Endometrium (tissue), 2 donors: ENCODE measurements at regions not wholly inside any gene's neighbourhood (a gene's known extent, or its start where the extent isn't known, plus 50 kb on each side); places are given as distances from the start of the nearest gene placed in this dataset.
"Not testable (repeated sequence)": the region's sequence is repeated elsewhere in the genome, so short reads cannot be mapped to it uniquely, and the experiment has no call there.

Experiments used
- FAIRE-seq: peaks from 2 replicates; lab custom pipeline; 2012; peaks lifted over from hg19 to GRCh38; lab: Jason Lieb, UNC
- donor health status: control.
- donor health status: control.

DNA sequence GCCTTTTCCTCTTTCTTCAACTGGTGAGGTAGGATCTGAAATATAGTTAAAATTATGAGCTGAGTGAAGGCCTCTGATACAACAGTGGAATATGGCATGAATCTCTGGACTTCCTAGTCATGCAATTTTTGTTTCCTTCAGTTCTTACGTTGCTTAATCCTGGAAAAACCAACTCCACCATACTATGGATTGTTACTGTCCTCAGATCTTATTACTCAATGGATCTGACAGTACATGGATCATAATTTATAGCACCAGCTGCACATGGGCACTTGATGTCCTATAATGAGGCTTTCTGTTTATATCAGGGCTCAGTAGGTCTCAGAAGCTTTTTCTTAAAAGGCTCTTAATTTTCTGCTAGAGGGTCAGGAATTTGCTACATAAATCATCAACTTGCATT lies 1341.0 kb upstream of the EYS start:
- no peak for FAIRE-seq

DNA sequence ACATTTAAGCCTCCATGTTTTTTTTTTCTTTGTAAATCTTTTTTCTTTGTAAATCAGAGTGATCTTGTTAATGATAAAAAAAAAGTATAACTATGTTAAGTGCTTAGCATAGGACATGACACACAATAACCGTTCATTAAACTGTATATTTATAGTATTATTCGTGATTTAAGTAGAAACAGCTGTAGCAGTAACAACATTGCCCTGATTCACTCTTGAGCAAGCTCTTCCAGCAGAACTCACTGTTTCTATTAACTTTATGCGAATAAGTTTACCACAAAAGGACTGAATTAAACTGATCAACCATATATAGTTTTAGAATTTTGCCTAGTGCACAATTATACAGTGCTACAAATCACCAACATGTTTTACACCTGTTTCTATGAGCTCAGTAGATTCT lies 1338.0 kb upstream of the EYS start:
- peak; percentile 65 for FAIRE-seq

DNA sequence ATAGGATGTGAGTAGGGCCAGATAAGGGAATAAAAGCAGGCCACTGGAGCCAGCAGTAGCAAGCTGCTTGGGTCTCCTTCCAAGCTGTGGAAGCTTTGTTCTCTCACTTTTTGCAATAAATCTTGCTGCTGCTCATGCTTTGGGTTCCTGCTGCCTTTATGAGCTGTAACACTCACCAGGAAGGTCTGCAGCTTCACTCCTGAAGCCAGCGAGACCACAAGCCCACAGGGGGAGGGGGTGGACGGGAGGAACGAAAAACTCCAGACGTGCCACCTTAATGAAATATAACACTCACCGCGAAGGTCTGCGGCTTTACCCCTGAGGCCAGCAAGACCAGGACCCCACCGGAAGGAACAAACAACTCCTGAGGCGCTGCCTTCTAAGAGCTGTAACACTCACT lies 1324.4 kb upstream of the EYS start:
- no peak for FAIRE-seq

DNA sequence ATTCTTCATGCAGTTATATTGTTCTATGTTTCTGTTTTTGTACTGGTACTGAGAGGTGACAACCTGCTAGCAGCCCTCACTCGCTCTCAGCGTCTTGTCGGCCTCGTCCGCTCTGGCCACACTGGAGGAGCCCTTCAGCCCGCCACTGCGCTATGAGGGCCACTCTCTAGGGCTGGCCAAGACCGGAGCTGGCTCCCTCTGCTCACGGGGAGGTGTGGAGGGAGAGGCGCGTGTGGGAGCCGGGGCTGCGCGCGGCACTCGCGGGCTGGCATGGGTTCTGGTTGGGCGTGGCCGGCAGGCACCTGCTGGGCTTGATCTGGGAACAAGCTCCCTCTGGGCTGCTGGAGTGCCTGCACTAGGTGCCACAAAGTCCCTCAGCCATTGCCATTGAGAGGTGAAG lies 1323.8 kb upstream of the EYS start:
- no peak for FAIRE-seq

DNA sequence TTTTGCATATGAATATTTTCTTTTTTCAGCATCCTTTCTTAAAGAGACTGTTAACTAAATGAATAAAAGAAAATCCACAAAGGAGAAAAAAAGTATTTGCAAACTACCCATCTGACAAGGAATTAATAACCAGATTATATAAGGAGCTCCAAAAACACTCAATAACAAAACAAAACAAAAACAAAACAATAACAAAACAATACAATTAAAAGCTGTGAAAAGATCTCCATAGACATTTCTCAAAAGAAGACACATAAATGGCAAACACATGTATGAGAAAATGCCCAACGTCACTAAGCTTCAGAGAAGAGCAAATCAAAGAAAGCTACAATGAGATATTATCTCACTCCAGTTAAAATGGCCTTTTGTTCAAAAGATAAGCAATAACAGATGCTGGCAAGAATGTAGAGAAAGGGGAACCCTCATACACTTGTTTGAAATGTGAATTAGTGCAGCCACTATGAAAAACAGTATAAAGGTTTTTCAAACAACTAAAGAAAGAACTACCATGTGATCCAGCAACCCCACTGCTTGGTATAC lies 1310.0 kb upstream of the EYS start:
- peak; percentile 88 for FAIRE-seq

DNA sequence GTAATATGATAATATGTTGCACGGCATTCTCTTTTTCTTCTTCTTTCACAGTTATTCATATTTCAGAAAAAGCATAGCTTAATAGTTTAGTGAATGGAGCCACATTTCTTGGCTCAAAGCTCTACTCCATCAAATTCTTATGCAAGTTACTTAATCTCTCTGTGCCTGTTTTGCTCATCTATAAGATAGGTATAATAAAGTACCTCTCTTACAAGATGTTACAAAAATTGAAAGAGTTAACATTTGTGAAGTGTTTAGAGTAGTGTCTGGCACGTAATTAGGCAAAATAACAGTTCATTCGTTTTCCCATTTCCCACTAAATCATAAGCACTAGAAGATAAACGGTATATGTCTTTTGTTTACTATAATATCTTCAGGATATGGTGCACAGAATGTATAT lies 1304.4 kb upstream of the EYS start:
- no peak for FAIRE-seq

DNA sequence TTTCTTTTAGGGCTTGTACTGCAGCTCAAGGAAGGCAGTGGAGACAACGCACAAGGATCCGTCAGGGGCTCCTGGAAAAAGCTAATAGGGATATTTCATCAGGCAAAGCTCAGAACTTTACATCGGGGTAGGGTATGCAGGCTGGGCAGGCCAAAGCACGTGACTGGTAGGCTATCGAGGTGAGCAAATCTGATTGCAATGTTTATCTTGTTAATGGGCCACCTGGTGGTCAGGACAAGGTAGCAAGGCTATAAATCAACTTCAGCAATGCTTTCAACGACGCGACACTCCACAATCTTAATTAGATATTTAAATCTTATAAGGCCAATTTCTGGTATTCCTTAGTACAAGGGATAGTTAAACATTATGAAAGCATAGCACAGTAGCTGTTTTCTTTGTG lies 1302.8 kb upstream of the EYS start:
- FAIRE-seq: no peak

DNA sequence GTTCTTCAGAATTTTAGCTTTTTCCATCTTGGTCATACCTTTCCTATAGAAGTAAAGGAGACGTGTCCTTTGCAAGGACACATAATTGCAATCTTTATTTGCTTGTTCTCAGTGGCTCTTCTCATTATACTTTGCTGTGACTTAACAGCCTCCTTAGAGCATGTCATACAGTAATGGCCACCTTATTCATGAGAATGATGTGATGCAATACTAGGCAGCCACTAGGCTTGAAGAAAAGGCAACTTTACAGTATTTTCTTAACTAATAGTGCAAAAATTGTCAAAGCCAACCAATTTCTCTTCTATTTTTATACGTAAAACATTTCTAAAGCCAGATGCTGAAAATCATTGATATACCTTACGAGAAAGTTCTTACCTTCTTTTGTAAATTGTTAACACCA lies 1296.8 kb upstream of the EYS start:
- FAIRE-seq: no peak

DNA sequence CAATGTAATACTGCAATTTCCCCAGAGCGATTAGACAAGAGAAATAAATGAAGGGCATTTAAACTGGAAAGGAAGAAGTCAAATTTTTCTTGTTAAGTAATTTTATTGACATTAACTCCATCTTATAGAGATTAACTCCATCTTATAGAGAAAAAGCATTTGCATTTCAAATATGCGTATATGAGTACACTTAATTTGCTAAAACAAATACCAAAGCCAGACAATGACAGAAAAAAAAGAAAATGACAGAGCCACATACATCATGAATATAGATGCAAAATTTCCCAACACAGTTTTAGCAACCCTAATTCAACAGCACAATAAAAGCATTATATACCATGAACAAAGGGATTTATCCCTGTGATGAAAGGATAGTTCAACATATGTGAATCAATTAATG lies 1293.1 kb upstream of the EYS start:
- no peak for FAIRE-seq

DNA sequence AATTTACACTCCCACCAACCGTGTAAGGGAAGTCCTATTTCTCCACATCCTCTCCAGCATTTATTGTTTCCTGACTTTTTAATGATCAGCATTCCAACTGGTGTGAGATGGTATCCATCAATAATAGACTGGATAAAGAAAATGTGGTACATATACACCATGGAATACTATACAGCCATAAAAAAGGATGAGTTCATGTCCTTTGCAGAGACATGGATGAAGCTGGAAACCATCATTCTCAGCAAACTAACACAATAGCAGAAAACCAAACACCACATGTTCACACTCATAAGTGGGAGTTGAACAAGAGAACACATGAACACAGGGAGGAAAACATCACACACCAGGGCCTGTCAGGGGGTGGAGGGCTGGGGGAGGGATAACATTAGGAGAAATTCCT lies 1290.6 kb upstream of the EYS start:
- not testable (repeated sequence) for FAIRE-seq

DNA sequence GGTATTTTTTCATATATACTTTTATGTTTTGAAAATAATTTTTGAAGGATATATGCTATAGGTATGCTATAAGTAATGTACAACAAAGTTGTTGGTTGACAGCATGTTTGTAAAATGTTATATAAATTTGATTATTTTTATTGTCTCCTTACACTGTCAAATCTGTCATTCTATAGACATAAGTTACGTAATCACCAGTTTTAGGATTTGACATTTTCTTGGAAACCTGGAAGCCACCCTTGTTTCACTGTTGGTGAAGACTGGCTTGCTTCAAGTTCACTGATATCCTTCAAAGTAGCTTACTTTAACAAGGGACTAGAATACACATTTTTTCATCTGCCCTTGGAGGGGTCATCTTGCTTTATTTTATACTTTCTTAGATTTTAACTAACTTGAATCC lies 1288.6 kb upstream of the EYS start:
- no peak for FAIRE-seq

DNA sequence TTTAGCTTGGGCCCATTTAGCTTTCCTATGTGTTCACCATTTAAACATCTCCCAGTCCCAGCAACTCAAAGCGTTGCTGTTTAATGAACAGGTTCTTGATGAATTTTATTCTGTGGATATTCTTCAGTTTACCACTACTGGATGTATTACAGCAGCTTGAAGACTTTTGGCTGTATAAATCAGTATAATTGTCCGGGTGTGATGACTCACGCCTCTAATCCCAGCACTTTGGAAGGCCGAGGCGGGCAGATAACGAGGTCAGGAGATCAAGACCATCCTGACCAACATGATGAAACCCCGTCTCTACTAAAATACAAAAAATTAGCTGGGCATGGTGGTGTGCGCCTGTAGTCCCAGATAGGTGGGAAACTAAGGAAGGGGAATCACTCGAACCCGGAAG lies 1286.7 kb upstream of the EYS start:
- not testable (repeated sequence) for FAIRE-seq

DNA sequence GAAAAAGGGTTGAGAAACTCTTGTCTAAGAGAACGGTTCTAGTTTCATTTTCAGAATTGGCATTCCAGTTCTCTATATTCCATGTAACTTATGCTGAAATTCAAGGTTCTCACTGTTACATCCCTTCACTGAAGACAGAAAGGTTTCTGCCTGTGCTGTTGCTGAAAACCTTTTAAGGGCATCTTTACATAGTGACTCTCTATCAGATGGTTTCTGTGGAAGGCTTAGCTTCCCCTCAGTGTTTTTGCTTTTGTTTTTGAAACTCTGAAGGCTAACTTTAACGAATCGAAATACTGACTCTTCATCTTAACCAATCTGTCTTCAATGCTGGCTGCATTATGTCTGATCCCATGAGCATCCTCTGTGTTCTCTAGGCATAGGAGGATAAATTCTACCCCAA lies 1286.2 kb upstream of the EYS start:
- FAIRE-seq: no peak

DNA sequence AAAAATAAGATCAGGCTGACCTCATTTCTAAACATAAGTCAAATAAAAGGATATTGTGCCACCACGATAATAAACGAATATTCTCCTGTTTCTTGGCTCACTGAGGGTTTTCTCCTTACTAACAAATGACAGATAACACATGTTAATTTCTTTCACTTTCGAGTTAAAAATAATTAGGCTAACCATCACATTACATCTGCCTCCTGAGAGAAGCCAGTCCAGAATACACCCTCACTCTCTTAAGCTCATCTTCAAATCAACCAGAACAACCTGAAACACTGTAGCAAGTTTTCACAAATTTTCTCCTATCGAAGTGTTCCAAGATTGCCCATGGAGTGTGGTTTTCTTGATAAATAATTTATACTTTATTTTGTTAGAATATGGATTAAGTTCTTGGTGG lies 1285.6 kb upstream of the EYS start:
- FAIRE-seq: peak; percentile 74

DNA sequence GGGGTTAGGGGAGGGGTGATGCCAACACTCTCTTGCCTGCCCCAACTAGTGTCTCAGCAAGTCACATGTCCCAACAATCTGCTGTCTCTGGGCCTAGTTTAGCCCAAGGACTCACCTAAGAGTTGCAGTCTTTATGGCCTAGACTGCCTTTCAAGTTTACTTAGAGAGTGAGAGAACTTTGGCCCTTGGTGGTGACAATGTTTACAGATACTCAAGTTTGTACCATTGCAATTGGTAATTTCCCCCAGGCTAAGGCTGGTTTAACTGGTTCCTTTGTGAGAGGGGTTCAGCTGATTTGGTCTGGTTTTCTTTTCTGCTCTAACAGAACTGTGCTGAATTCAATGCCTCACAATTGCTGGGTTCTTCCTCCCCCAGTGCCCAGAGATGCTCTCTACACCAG lies 1279.9 kb upstream of the EYS start:
- FAIRE-seq: no peak

DNA sequence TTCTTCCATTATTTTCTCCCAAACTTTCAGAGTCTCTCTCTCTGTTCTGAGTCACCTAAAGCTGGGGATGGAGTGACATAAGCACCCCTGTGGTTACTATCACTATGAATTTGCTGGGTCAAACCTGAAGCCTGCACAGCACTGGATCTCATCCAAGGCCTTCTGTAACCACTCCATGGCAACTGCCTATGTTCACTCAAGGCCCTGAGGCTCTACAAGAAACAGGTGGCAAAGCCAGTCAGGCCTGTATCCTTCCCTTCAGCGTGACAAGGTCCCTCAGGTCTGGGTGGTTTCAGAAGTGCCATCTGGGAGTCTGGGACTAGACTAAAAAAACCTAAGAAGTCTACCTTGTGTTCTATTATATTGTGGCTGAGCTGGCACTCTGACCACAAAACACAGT lies 1278.8 kb upstream of the EYS start:
- FAIRE-seq: no peak

DNA sequence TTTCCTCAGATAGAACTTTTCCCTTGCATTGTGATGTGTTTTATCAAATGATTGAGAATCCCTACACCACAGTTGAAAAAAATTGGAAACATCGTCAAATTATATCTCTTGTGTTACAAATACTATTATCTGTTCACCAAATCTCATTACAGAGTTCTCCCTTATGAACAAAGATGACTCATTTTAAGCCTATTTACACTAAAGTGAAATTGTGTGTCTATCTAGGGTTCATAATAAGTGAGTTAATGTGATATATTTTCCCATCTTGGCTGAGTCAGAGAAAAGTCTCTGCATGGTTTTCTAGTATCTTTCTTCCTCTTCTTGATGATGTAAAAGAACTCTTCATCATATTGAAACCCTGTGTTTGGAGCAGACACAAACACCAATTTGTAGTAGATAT lies 1263.3 kb upstream of the EYS start:
- FAIRE-seq: no peak

DNA sequence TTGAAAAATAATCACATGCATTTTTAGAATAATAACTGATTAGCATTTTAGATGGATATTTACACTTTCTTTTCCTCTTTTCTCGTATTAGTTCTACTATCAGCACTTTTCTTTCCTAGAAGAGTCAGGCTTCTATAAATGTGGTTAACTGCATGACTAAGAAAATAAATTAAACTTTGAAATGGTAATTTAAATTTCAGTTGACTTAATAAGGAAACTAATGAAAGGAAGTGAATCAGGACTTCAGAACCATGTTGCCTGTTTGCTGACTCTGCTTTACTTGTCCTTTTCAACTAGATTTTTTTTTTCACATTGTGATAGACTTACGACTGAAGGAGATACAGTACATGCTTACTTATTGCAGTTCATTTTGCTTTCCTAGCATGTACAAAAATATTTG lies 1258.2 kb upstream of the EYS start:
- no peak for FAIRE-seq

DNA sequence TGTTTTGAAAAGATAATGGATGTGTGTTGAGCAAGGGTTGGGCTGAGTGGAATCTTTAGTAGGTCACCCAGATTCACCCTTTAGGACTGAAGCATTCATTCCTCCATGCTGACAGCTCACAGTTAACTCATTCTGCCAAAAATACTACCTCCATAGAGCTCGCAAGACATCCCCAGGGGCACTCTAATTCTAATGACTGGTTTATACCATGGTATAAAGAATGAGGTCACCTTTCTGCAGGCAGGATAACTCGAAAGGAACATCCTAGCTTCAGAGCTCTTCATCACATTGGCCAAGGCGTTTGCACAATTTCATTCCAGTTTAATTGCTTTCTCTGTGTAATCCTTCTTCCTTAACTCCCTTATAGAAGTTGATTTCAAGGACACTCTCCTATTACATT lies 1257.2 kb upstream of the EYS start:
- no peak for FAIRE-seq

DNA sequence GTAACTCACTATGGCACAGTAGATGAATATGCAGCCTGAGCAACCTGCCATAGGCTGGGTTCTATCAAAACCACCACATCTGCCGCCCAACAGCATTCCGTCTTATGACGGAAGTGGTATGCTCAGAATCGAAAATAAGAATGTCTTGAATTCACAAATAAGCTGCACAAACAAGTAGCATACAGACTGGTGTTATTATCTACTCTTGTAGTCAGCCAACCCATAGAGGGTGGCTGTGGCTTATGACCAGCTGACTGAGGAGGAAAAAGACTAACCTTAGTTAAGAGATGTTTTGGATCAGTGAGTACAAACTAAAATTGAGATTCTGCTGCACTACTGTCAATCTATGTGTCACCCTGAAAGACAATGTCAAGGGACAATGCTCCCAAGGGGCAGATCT lies 1255.1 kb upstream of the EYS start:
- no peak for FAIRE-seq

DNA sequence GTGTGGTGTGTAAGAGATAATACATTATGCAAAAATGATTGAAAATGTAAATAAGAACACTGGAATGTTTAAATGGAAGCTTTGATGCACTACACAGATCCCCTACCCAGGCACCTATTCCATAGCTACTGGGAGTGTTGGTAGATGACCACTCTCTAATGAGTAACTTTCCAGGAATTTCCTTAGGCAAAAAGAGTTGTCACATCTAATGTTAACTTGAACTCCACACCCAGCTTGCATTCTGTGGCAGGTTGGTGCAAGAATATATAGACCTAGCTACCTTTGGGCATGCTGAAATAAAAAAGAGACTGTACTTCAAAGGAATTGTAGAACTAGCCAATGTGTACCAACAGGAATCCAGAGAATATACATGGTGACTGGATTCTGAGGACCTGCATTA lies 1254.2 kb upstream of the EYS start:
- FAIRE-seq: no peak

DNA sequence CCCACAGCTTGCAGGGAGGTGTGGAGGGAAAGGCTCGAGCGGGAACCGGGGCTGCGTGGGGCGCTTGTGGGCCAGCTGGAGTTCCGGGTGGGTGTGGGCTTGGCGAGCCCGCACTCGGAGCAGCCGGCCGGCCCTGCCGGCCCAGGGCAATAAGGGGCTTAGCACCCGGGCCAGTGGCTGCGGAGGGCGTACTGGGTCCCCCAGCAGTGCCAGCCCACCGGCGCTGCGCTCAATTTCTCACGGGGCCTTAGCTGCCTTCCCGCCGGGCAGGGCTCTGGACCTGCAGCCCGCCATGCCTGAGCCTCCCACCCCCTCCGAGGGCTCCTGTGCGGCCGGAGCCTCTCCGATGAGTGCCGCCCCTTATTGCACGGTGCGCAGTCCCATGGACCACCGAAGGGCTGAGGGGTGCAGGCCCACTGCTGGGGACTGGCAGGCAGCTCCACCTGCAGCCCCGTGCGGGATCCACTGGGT lies 1242.2 kb upstream of the EYS start:
- no peak for FAIRE-seq

DNA sequence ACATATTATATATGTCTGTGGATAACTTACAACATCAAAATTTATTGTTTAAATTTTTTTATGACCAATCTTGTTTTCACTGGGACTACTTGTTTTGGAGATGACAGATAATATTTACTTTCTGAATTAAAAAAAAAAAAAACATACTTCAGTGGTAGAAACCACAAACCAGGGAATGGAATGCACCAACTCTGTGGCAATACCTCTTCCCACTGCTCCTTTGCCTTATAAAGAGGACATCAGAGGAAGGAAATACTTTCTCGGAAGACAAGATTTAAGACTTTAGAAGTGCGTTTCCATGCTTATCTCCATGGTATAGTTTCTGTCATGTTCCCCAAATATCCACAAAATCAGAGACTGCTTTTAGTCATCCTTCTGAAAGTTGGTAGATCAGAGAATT lies 1241.1 kb upstream of the EYS start:
- no peak for FAIRE-seq

DNA sequence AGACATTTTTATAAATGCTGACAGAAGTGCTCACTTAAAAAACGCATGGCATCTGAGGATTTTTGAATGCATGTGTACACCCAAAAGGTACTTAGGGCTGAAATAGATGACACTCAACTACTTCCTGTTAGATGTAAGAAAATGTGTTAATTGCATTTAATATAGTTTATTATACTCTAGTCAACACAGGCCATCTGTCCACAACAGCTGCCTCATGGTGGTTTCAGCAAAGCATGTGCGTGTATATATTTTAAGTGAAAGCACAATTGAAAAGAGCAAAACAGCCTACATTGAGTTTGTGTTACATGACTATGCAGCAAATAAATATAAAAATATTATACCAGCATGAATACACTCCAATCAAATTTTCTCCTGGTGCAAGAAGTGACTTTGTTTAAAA lies 1233.0 kb upstream of the EYS start:
- FAIRE-seq: no peak

DNA sequence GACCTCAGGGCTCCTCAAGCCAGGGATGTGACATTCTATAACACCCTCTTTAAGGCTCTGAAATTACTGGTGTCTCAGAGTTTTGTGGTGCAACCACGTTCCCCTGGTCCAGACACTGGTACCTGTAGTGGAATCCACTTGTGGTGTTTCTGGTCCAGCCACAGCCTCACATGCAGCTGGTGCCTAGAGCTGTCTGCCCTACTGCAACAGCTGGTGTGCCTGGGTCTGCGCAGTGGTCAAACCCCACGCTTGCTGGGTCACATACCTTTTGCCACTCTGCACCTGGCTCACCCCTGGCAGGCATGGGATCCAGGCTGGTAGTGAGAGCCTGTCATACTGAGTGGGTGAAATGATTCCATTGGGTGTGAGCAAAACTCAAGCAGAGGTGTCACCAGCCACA lies 1230.2 kb upstream of the EYS start:
- FAIRE-seq: no peak
